ENCODE measurements at regions not wholly inside any gene's neighbourhood (a gene's known extent, or its start where the extent isn't known, plus 50 kb on each side); places are given as distances from the start of the nearest gene placed in this dataset.

DNA sequence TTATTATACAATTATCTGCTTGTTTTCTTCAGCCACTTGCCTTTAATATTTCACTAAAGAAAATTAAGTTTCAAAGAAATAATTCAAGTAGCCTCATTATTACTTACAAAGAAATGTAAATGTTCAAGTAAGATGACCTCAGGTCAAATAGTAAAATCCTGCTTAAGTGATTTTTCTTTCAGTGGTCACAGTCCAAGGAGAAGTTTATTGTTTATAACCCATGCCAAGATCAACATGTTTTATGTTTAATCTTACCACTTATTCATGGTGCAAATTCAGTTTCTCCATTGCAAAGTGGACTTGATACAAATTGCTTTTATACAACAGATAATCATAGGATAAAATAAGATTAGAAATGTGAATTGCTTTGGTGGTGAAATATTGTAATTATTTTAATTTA is 370.2 kb upstream of the FLRT2 start:
- Histone ChIP-seq H3K4me2 (ENCODE audit: insufficient read depth, low read length) (no peak overlapping the region), H3K9me3 (ENCODE audit: insufficient read depth, low read length, severe bottlenecking) (no peaks in the 10 kb centered on the region), H3K79me2 (ENCODE audit: insufficient read depth, low read length) (no peaks in the 10 kb centered on the region), H3K36me3 (ENCODE audit: insufficient read depth, low read length) (no peaks in the 10 kb centered on the region), H3K4me3 (ENCODE audit: low read depth in 1 of 2, low read length in 2 of 2) (no peak overlapping the region), H2AFZ (ENCODE audit: low read depth, low read length) (no peak overlapping the region), H4K20me1 (ENCODE audit: insufficient read depth, low read length) (no peaks in the 10 kb centered on the region), H3K9ac (ENCODE audit: low read depth, low read length) (no peak overlapping the region), H3K27me3 (ENCODE audit: insufficient read depth, low read length, poor library complexity) (no peaks in the 10 kb centered on the region), H3K4me1 (ENCODE audit: insufficient read depth, low read length) (no peaks in the 10 kb centered on the region), H3K27ac (ENCODE audit: low read length) (no peak overlapping the region)
- ATAC-seq (ENCODE audit: insufficient read depth, low read depth): no peak
- no peak for DNase-seq
- TF ChIP-seq, protein P1, sequence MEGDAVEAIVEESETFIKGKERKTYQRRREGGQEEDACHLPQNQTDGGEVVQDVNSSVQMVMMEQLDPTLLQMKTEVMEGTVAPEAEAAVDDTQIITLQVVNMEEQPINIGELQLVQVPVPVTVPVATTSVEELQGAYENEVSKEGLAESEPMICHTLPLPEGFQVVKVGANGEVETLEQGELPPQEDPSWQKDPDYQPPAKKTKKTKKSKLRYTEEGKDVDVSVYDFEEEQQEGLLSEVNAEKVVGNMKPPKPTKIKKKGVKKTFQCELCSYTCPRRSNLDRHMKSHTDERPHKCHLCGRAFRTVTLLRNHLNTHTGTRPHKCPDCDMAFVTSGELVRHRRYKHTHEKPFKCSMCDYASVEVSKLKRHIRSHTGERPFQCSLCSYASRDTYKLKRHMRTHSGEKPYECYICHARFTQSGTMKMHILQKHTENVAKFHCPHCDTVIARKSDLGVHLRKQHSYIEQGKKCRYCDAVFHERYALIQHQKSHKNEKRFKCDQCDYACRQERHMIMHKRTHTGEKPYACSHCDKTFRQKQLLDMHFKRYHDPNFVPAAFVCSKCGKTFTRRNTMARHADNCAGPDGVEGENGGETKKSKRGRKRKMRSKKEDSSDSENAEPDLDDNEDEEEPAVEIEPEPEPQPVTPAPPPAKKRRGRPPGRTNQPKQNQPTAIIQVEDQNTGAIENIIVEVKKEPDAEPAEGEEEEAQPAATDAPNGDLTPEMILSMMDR (IDR thresholded peaks at IDR 0.05; ENCODE audit: borderline replicate concordance, extremely low read depth, low read length, poor library complexity, severe bottlenecking): no peak
- no peak for TF ChIP-seq EZH2 (IDR thresholded peaks at IDR 0.05; ENCODE audit: borderline replicate concordance, low read depth, low read length, severe bottlenecking)

DNA sequence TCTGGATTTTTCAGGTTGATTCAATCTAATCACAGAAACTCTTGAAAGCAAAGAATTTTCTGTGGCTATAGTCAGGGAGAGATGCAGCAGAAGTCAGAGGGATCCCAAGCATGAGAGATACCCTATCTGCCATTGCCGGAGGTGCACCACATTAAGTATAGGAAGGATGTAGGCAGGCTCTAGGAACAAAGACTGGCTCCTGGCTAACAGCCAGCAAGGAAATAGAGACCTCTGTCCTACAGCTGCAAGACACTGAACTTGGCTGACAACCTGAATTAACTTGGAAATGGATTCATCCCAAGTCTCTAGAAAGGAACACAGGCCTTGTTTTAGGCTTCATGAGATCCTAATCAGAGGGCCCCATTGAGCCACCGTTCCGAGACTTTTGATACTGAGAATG is 364.9 kb upstream of the FLRT2 start:
- no peak for ATAC-seq (ENCODE audit: insufficient read depth, low read depth)
- no peaks in the 10 kb centered on the region for H3K4me1 ChIP-seq (ENCODE audit: insufficient read depth, low read length)

DNA sequence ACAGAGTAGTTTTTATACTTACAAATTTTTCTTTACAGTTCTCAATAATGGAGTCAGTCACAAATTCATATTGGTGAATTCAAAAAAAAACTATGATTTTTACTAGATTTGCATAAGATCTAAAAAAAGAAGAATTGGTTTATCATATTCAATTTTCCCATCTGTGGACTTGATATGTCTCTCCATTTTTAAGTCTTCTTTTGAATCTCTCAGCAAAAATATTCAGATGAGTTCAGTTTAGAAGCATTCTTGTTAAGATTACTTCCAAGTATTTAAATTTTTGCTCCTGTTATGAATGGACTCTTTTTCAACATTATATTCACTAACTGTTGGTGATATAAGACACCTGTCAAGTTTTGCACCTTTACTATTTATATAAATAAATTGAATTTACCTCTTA is 360.6 kb upstream of the FLRT2 start:
- no peak overlapping the region for H2AFZ ChIP-seq (ENCODE audit: low read depth, low read length)
- no peak for TF ChIP-seq EZH2 (IDR thresholded peaks at IDR 0.05; ENCODE audit: borderline replicate concordance, low read depth, low read length, severe bottlenecking)
- TF ChIP-seq, protein P1 (IDR thresholded peaks at IDR 0.05; ENCODE audit: borderline replicate concordance, extremely low read depth, low read length, poor library complexity, severe bottlenecking): no peak
- no peaks in the 10 kb centered on the region for H3K9me3 ChIP-seq (ENCODE audit: insufficient read depth, low read length, severe bottlenecking)
- DNase-seq: no peak
- H3K9ac ChIP-seq (ENCODE audit: low read depth, low read length): no peak overlapping the region
- no peak overlapping the region for H3K4me3 ChIP-seq (ENCODE audit: low read depth in 1 of 2, low read length in 2 of 2)
- no peak for ATAC-seq (ENCODE audit: insufficient read depth, low read depth)
- no peaks in the 10 kb centered on the region for H3K36me3 ChIP-seq (ENCODE audit: insufficient read depth, low read length)
- no peaks in the 10 kb centered on the region for H3K27me3 ChIP-seq (ENCODE audit: insufficient read depth, low read length, poor library complexity)
- H3K27ac ChIP-seq (ENCODE audit: low read length): no peak overlapping the region
- H4K20me1 ChIP-seq (ENCODE audit: insufficient read depth, low read length): no peaks in the 10 kb centered on the region
- H3K4me1 ChIP-seq (ENCODE audit: insufficient read depth, low read length): no peaks in the 10 kb centered on the region
- H3K79me2 ChIP-seq (ENCODE audit: insufficient read depth, low read length): no peaks in the 10 kb centered on the region
- no peak overlapping the region for H3K4me2 ChIP-seq (ENCODE audit: insufficient read depth, low read length)

More for the DNA sequence above, 364.9 kb upstream of the FLRT2 start:
- no peaks in the 10 kb centered on the region for H3K27me3 ChIP-seq (ENCODE audit: insufficient read depth, low read length, poor library complexity)
- H3K9ac ChIP-seq (ENCODE audit: low read depth, low read length): no peak overlapping the region
- H3K4me2 ChIP-seq (ENCODE audit: insufficient read depth, low read length): no peak overlapping the region
- no peak for DNase-seq
- TF ChIP-seq EZH2 (IDR thresholded peaks at IDR 0.05; ENCODE audit: borderline replicate concordance, low read depth, low read length, severe bottlenecking): no peak
- TF ChIP-seq, protein P1 (IDR thresholded peaks at IDR 0.05; ENCODE audit: borderline replicate concordance, extremely low read depth, low read length, poor library complexity, severe bottlenecking): no peak
- no peaks in the 10 kb centered on the region for H3K79me2 ChIP-seq (ENCODE audit: insufficient read depth, low read length)
- no peaks in the 10 kb centered on the region for H4K20me1 ChIP-seq (ENCODE audit: insufficient read depth, low read length)
- no peaks in the 10 kb centered on the region for H3K9me3 ChIP-seq (ENCODE audit: insufficient read depth, low read length, severe bottlenecking)
- no peak overlapping the region for H3K4me3 ChIP-seq (ENCODE audit: low read depth in 1 of 2, low read length in 2 of 2)
- H3K27ac ChIP-seq (ENCODE audit: low read length): no peak overlapping the region
- no peaks in the 10 kb centered on the region for H3K36me3 ChIP-seq (ENCODE audit: insufficient read depth, low read length)
- no peak overlapping the region for H2AFZ ChIP-seq (ENCODE audit: low read depth, low read length)

DNA sequence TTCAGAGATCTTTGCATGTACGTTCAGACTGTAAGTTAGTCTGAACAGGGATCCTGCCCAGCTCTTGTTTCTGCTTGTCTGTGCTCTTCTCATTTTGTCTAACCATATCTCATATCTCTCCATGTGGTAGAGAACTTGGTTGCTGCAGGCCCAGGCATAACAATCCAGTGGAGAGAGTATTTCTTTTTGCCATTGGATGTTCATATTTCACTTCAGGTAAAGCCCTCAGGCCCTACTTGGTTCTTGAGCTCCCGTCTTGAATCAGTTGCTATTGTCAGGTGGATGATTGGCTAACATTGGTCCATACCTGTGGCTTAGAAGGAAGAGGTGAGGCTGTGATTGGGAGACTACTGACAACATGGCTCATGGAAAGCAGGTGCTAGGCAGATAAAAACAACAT is 357.7 kb upstream of the FLRT2 start:
- no peak overlapping the region for H3K9ac ChIP-seq (ENCODE audit: low read depth, low read length)
- H2AFZ ChIP-seq (ENCODE audit: low read depth, low read length): no peak overlapping the region
- no peaks in the 10 kb centered on the region for H4K20me1 ChIP-seq (ENCODE audit: insufficient read depth, low read length)
- TF ChIP-seq EZH2 (IDR thresholded peaks at IDR 0.05; ENCODE audit: borderline replicate concordance, low read depth, low read length, severe bottlenecking): no peak
- TF ChIP-seq, protein P1 (IDR thresholded peaks at IDR 0.05; ENCODE audit: borderline replicate concordance, extremely low read depth, low read length, poor library complexity, severe bottlenecking): no peak
- H3K79me2 ChIP-seq (ENCODE audit: insufficient read depth, low read length): no peaks in the 10 kb centered on the region
- no peaks in the 10 kb centered on the region for H3K27me3 ChIP-seq (ENCODE audit: insufficient read depth, low read length, poor library complexity)
- no peaks in the 10 kb centered on the region for H3K9me3 ChIP-seq (ENCODE audit: insufficient read depth, low read length, severe bottlenecking)
- ATAC-seq (ENCODE audit: insufficient read depth, low read depth) (no peak), DNase-seq (no peak)
- H3K4me1 ChIP-seq (ENCODE audit: insufficient read depth, low read length): no peaks in the 10 kb centered on the region
- H3K4me3 ChIP-seq (ENCODE audit: low read depth in 1 of 2, low read length in 2 of 2): no peak overlapping the region
- no peaks in the 10 kb centered on the region for H3K36me3 ChIP-seq (ENCODE audit: insufficient read depth, low read length)
- H3K27ac ChIP-seq (ENCODE audit: low read length): no peak overlapping the region
- no peak overlapping the region for H3K4me2 ChIP-seq (ENCODE audit: insufficient read depth, low read length)

Measured in DND-41 (cell line).